Activated naive CD4-positive, alpha-beta T cell treated with anti-CD3 and anti-CD28 coated beads, Interleukin-2, amount 50 U/mL, for 16 hours (primary cell): ENCODE measurements at regions not wholly inside any gene's neighbourhood (a gene's known extent, or its start where the extent isn't known, plus 50 kb on each side); places are given as distances from the start of the nearest gene placed in this dataset.
"Not testable (repeated sequence)": the region's sequence is repeated elsewhere in the genome, so short reads cannot be mapped to it uniquely, and the experiment has no call there.

Experiments
- DNase-seq: peaks from one replicate; pipeline ENCODE4 v3.0.0-alpha.2; 2020

DNA sequence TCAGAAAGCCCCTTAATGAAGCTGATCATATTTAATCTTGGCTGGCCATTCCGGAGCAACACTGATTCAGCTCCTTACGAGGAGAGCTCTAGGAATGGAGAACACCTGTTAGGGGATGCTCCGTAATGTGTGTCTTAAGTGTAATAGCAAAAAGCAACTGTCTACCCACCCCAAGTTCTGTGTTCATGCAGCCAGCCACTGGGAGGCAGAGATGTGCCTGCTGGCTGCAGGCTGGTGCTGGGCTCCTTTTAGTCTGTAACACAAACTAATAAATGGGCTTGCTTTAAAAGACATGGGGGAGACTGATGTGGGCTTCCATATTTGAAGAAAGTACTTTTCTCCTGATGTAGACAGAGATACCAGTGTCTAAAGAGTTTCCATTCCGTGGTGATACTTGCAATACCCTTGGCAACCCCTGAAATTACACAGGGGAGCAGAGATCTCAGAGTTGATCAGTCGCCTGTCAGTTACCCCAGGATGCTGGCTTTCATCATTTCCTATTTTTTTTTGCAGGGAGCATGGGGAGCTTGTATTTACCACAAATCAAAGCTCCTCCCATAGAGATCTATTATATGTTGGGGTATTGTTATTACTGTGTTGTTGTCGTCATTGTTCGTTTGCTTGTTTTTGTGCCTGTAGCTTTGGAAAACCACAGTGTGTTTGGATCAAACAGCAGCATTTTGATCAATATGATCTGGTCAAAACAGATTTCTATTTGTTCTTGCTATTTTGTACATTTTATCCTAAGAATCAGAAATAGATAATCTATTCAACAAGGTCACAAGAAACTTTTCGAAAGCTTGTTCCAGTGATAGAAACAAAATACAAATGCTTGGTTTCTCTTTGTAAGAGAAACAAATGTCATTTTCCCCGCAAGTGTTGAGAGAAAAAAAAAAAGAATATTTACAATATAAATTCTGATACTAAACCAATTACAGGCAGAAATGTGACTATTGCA is 65.8 kb downstream of the MTX3 start:
- peak; percentile 26 for DNase-seq

DNA sequence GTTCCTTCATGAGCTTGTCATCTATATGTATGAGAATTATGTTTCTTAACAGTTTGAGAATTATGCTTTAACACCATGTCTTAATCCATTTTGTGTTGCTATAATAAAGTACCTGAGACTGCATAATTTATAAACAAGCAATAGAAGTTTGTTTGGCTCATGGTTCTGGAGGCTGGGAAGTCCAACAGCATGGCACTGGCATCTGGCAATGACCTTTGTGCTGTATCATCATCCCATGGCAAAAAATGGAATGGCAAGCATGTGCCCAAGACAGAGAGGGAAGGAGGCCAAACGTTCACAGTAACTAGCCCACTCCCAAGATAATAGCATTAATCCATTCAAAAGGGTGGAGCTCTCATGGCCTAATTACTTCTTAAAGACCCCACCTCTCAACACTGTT is 67.6 kb downstream of the MTX3 start:
- no peak for DNase-seq

DNA sequence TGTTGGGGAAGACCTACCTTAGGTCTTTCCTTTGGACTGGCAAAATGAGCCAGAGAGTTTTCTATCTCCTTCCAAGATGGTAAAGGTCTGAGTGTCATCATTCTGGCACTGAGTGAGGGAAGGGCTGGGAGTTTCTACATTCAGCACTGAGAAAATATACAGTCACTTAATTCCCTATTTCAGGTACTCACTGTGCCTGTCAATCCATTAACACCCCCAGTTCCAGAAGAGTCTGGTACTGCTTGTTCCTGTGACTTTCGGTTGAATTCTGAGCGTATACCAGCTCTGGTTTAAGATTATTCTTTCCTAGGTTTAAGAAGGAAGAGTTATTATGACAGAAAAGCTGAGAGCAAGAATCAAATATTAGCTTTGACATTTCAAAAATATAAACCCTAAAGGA is 68.4 kb downstream of the MTX3 start:
- no peak for DNase-seq

DNA sequence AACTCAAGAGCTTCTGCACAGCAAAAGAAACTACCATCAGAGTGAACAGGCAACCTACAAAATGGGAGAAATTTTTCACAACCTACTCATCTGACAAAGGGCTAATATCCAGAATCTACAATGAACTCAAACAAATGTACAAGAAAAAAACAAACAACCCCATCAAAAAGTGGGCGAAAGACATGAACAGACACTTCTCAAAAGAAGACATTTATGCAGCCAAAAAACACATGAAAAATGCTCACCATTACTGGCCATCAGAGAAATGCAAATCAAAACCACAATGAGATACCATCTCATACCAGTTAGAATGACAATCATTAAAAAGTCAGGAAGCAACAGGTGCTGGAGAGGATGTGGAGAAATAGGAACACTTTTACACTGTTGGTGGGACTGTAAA is 83.6 kb downstream of the MTX3 start:
- not testable (repeated sequence) for DNase-seq

DNA sequence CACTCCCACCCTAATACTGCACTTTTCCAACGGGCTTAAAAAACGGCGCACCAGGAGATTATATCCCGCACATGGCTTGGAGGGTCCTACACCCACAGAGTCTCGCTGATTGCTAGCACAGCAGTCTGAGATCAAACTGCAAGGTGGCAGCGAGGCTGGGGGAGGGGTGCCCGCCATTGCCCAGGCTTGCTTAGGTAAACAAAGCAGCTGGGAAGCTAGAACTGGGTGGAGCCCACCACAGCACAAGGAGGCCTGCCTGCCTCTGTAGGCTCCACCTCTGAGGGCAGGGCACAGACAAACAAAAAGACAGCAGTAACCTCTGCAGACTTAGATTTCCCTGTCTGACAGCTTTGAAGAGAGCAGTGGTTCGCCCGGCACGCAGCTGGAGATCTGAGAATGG is 88.5 kb downstream of the MTX3 start:
- not testable (repeated sequence) for DNase-seq

DNA sequence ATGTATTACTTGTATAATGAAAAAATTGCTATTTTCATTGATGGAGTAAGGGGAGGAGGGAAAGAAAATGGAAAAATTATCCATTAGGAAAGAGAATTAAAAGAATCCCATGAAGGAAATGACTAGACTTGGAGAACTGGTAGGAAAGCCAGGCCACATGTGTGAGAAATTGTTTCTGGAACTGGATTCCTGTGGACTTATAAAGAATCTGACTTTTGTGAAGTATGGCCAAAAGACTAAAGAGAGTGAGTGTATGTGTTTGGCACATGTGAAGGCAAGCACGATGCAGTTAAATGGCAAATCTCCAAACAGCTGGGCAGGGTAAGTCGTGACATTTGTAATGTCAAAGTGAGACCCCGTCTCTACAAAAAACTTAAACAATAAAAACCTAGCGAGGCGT is 89.4 kb downstream of the MTX3 start:
- DNase-seq = no peak

DNA sequence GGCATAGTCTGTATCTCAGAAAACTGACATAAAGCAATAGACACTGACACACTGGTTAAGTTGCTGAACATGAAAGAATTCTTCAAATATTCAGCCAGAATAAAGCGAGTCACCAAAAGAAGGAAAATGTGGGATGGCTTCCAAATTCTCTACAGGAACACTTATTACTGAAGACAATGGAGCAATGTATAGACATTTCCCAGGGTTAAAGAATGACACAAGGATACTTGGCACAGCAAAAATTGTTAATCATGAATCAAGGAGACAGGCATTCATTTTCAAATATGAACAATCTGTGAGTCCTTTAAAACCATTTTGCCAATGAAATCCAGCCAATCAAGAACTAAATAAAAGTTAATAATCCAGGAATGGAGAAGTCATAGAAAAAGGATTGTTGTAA is 92.5 kb downstream of the MTX3 start:
- no peak for DNase-seq

DNA sequence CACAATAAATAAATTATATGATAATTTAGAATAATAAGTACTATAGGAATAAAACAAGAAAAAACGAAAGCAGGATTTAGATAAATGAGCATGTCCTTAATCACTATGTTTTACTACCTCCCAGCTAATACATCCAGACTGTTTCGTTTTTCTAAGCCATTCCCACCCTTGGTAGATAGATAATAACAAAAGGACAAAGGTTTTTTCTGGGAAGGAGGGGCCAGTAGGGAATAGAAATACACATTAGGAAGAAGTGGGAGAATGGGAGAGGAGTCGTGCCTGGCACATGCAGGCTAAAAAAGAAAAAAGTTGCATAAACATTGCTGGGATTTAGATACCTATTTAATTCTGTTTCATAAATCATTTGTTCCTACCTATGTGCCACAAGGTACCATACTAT is 97.1 kb downstream of the MTX3 start:
- no peak for DNase-seq

DNA sequence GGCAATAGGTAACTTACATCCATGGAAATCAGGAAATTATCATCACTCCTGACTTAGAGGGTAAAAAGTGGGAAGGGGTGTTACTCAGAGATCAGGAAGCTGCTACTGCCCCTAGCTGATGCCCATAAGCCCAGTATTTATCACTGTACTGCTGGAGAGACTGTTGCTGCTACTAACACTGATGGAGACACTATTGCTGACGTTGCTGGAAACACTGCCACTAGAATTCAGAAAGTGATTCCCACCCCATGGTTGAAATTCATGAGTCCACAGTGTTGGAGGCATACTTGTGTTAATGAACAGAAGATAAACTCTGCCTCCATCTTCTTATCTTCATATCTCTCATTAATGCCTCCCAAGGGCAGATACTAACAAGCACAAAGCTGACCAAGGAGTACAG is 97.6 kb downstream of the MTX3 start:
- DNase-seq = no peak

DNA sequence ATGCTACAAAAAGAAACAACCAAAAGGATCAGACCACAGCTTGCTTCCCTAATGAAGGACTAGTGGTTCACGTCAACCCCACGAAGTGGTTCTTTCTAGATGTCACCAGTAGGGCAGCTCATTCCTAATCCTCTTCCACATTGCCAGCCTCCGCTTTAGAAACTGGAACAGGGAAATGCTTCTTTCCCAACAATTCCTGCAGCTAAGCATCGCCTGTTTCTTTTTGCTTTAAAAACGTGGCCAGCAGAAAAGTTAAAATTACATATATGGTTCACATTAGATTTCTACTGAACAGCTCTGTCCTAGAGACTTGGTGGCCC is 100.2 kb downstream of the MTX3 start:
- DNase-seq = no peak

DNA sequence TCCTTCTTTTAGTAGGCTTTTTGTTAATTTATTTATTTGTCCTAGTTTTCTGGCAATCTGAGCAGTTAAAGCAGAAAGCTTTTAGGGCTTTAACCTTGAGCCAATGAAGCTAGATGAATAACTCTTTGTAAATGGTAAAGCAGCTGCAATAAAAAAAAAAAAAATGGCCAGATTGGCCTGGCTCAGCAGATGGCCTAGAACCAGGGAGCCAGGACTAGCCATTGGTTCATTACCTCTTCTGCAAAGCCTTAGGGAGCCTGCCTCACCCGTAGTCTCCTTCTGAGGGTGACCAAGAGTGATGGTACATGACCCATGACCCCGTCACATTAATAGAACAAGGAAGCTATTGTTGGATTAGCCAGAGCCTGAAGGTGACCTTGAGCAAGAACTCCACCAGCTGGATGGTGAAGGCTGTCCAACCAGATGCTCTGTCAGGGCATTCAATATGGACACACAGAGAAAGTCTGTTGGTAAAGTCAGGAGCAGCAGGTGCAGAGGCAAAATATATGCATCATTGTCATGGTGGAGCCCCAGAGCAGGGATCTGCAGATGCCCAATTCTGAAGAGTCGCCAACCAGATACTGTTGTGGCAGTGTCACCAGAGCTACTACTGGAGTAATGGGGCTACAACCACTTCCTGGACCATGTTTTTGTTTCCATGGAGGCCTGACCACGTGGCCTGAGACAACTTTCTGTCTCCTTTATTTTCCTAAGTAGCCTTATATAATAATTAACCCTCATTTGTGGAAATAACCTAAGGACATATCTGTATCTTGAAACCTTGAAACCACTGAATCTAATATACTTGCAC is 100.7 kb downstream of the MTX3 start:
- DNase-seq = no peak

DNA sequence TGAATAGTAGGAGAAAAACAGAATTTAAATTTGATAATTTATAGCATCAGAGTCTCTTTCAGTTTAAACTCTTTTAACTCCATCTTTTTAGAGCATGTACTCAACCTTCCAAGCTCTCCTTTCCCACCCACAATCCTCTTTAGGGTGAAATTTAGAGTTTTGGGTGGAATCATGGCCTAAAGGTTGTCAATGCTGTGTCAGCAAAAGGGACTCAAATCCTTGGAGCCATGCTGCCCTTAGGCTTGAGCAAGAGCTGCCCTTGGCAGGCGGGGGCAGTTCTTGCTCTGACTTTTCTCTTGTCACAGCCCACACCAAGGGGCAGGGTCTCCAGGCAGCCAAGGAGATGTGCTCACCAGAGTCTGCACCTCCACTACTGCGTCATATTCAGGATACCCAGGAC is 102.4 kb downstream of the MTX3 start:
- no peak for DNase-seq

DNA sequence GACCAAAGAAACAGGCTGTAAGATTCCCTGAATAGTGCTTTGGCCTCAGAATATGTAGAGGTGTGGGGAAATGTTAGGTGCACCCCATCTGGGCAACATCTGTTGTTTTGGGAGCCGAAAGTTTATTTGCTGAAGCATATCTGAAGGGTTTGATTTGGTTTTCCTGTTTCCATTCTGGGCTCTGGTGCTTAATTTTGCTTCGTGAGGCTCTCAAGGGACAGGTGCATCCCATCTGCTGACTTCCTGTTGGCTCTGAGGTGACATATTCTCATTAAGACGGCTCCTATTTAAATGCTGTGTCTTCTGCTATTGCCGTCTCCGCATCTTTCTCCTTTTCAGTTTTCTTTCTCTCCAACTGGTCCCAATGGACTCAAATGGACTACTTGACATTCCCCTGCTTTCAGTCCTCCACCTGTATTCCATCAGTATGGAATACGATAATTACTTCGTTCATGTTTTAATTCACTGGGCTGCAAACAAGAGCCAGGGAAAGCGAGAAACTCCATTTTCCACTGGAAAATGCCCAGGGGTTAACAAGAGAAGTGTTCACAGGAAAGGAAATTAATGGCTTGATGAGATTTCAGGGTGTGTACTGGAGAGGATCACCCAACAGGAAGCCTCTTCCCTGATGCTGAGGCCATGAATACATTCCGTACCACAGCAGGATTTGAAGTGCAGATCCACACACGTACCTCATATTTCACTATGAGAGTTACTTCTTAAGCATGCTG is 104.0 kb downstream of the MTX3 start:
- DNase-seq = no peak

DNA sequence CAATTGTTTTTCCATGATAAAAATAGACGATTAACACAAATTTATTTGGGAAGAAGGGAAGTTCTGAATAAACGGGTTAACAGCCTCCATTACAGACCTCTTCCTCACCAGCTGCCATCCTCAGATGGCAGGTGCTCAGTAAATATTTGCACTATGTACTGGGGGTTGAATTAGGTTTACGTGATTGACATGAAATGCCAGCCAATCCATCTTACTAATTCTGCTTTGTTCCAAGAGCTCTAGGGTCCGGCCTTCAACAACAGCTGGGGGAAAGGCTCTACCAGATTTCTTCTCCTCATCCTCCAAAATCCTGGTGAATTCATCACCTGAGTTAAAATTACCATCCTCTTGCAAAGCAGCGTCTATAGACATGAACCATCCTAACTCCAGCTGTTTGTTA is 104.6 kb downstream of the MTX3 start:
- no peak for DNase-seq

DNA sequence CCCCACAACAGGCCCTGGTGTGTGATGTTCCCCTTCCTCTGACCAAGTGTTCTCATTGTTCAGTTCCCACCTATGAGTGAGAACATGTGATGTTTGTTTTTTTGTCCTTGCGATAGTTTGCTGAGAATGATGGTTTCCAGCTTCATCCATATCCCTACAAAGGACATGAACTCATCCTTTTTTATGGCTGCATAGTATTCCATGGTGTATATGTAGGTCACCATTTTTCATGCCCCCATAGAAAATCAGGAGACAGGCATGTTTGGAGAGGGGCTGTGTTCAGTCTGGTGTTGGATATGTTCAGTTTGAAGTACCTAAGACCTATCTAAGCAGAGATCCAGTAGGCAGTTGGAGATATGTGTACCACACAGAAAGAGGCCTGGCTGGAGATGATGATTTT is 111.2 kb downstream of the MTX3 start:
- not testable (repeated sequence) for DNase-seq

DNA sequence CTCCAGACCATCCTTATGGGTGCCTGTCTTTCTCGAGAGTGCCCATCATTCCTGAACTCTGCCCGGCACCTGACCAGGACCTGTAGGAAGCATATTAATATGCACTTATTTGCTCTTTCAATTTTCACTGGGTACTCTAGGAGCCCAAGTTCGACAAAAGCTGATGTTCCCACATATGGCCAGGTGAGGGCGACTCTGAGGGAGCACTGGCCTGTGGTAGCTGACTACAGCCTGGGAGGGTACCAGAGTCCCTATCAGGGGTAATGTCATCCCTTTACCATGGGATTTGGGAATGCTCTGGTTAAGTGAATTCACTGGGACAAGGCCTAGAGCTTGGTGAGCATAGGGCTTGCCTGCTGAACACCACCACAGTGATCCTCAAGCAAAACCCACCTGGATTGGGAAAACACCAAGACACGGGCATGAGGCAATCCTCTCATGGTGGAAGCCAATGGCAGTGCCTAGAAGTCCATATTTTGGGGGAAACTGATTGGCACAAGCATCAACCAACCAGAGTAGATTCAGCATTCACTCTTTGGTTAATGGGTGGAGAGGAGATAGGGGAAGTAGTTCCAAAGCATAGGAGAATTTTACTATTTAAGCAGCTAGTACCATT is 112.2 kb downstream of the MTX3 start:
- DNase-seq = peak; percentile 42

DNA sequence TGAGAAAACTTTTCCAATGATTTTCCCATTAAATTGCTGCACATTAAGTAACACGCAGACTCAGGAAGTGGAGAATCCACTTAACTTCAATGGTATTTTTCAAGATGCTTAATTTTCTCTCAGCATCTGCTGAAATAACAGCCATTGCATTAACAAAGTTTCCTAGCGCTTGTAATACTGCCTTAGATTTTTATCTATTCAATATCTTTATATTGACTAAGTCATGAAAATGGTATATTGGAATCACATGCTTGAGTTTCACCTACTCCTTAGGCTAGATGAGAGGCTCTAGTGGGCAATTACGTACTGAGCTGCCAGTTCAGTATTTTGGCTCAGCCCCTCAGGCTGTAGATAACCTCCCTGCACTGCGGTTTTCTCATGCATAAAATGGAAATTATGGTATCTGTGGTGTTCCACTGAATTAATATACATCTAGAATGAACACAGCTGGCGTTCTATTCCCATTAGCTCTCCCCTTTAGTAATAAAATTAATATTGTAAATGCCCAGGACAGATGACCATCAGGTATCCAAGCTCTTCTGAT is 112.9 kb downstream of the MTX3 start:
- no peak for DNase-seq

DNA sequence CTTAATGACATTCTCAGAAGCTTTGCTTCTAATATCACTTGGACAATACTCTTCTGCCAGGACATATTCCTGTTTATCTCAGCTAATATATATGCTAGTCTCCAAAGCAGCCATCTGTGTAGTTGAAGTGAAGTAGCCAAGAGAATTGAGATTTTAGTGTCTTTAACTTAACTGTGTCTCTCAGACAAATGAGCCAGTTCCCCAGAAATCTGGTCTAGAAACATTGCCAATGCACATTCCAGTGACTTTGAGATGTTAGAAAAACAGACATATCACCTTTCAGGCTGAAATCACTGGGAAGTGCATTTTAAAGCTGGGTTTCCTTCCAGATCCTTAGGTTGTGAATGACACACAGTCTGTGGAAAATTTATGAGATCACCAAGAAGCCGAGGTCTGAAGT is 114.6 kb downstream of the MTX3 start:
- no peak for DNase-seq

DNA sequence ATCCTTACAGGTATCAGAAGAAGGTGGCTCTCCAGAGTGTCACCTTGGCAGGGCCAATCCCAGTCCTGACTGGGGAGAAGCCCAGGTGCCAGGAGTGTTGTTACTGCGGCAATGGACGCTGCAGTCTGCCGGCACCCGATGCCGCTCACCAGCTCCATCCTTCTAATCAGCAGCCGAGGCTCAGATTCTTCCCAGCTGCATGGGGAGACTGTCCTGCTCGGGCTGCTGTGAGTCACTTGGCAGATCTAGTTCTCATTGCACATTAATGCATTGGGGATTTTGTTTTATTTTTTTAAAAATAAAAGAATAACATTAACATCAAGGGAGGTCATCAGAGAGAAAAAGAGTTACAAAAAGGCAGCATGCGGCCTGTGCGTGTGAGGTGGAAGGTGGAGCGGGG is 115.8 kb downstream of the MTX3 start:
- DNase-seq = no peak

DNA sequence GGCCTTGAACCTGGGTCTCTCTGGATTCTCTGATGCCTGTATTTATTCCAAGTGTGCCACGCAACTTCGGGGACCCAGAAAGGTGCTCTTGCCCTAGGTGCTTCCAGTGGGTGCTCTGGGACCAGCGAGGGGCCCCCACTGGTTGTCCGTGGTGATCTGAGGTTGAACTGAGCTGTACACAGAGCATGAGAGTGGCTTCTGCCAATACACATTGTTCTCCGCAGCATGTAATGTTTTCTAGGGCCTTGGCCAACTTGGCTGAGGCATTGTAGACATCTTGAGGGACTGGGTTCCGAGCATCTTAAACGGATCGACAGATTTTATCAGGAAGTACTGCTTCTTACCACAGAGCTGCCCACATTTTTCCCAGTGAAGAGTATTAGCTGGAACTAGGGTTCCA is 117.9 kb downstream of the MTX3 start:
- no peak for DNase-seq

DNA sequence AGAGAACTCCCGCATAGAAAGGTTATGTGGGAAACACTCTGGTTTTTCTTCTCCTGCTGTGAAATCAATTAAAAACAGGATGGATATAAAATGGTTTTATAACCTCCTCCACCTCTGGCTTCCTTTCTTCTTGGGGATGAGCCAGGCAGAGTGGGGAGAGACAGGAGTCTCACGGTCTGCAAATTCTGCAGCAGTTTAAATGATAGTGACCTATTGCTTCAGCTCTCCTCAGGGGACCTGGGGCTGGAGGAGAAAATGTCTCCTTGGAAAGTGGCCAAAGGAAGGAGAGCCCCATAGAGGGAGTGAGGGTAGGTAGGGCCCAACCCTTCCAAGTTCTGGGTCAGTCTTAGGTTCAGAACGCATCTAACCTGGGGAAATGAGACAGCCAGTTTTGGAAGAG is 118.8 kb downstream of the MTX3 start:
- DNase-seq = no peak

DNA sequence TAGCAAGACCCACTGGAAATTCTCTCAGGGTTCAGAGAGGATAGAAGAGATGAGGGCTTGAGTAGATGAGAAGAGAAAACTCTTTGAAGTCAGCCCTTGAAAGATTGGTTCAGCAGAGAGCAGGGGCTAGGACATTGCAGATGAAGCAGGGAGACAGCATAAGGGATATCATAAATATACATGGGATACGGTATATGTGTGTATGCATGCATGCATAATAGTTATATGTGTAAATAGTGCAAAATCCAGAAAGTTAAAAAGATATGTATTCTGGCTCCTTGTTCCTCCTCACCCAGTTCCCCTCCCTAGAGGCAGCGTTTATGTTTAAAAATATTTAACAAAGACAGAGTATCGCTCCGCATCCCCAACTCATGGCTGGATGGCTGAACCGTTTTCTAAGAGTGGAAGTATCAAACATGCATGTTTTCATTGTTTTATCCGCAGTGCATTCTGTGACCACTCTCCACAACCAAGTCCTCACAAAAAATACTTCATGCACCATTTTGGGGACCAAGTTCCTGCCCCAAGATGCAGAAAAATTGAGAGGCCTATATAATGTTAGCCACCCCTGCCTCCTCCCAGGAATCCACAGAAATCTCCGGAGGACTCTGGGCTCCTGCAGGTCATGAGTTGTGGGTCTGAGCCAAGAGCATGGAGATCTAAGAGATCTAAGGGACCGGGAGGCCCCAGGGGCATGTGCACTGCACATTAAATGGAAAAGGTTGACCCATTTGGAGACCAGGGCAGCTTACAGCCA is 119.5 kb downstream of the MTX3 start:
- no peak for DNase-seq
